ENCODE measurements at regions not wholly inside any gene's neighbourhood (a gene's known extent, or its start where the extent isn't known, plus 50 kb on each side); places are given as distances from the start of the nearest gene placed in this dataset.

GRCh38 chr10:117492504-117492903 is 50.0 kb upstream of the EMX2 start:
- no TSS peak for BruUV-seq (replicated peaks)
- ChIA-PET POLR2A (ENCODE audit: unreplicated experiment) (no interaction called here), CTCF (no interaction called here)
- H3K9me2 ChIP-seq (ENCODE audit: insufficient read depth) = no peaks in the 10 kb centered on the region
- TF ChIP-seq EZH2 (IDR thresholded peaks at IDR 0.05; ENCODE audit: low read depth) (no peak), CTCF (conservative IDR thresholded peaks at IDR 0.05) (no peak)
- H3K79me2 ChIP-seq (ENCODE audit: low read depth) = no peaks in the 10 kb centered on the region
- no peak for DNase-seq
- H3K4me1 ChIP-seq (replicated peaks; ENCODE audit: insufficient read depth) = no peaks in the 10 kb centered on the region
- intact Hi-C loops (cut with micrococcal nuclease; ENCODE audit: unreplicated experiment) = loop anchor here (10.0 kb wide), 1 partner anchor 962 kb away; no protein-coding TSS in a partner anchor
- H3K36me3 ChIP-seq (ENCODE audit: low read depth) = no peaks in the 10 kb centered on the region
- no peak overlapping the region for H3K27ac ChIP-seq
- H4K20me1 ChIP-seq (ENCODE audit: insufficient read depth) = no peaks in the 10 kb centered on the region
- no peak overlapping the region for H3K4me3 ChIP-seq
- H3K4me2 ChIP-seq = no peak overlapping the region
- no peak overlapping the region for H2AFZ ChIP-seq
- no peaks in the 10 kb centered on the region for H3F3A ChIP-seq (ENCODE audit: insufficient read depth, low read depth)
- peaks cover 3% of the 10 kb centered on the region; the same call in 1 of the 2 replicates for H3K27me3 ChIP-seq (ENCODE audit: insufficient read depth, low read depth)
- no peaks in the 10 kb centered on the region for H3K9me3 ChIP-seq (ENCODE audit: insufficient read depth, low read depth)

- no peaks in the 10 kb centered on the region for H3K27me3 ChIP-seq (ENCODE audit: insufficient read depth, low read depth)
- no peaks in the 10 kb centered on the region for H4K20me1 ChIP-seq (ENCODE audit: insufficient read depth)
- no peaks in the 10 kb centered on the region for H3K9me2 ChIP-seq (ENCODE audit: insufficient read depth)
- CTCF ChIA-PET = no interaction called here
- H3K79me2 ChIP-seq (ENCODE audit: low read depth) = no peaks in the 10 kb centered on the region
- no peaks in the 10 kb centered on the region for H3K9me3 ChIP-seq (ENCODE audit: insufficient read depth, low read depth)
- no peaks in the 10 kb centered on the region for H3K4me1 ChIP-seq (replicated peaks; ENCODE audit: insufficient read depth)
- no peak overlapping the region for H3K27ac ChIP-seq
- POLR2A ChIA-PET (ENCODE audit: unreplicated experiment) = no interaction called here
- no peaks in the 10 kb centered on the region for H3K36me3 ChIP-seq (ENCODE audit: low read depth)
- no peak overlapping the region for H3K4me2 ChIP-seq
- intact Hi-C loops (cut with micrococcal nuclease; ENCODE audit: unreplicated experiment) = no loop called here
- TF ChIP-seq CTCF (conservative IDR thresholded peaks at IDR 0.05) (no peak), EZH2 (IDR thresholded peaks at IDR 0.05; ENCODE audit: low read depth) (no peak)
- no TSS peak for BruUV-seq (replicated peaks)
- no peak overlapping the region for H2AFZ ChIP-seq
- no peak for DNase-seq
- no peaks in the 10 kb centered on the region for H3F3A ChIP-seq (ENCODE audit: insufficient read depth, low read depth)
- no peak overlapping the region for H3K4me3 ChIP-seq
These were observed 54.5 kb upstream of the EMX2 start for GRCh38 chr10:117488004-117488403.

- ChIA-PET CTCF (no interaction called here), POLR2A (ENCODE audit: unreplicated experiment) (no interaction called here)
- intact Hi-C loops (cut with micrococcal nuclease; ENCODE audit: unreplicated experiment) = no loop called here
- Histone ChIP-seq H3K4me2 (no peak overlapping the region), H3K36me3 (ENCODE audit: low read depth) (no peaks in the 10 kb centered on the region), H3K79me2 (ENCODE audit: low read depth) (no peaks in the 10 kb centered on the region), H3K9me3 (ENCODE audit: insufficient read depth, low read depth) (no peaks in the 10 kb centered on the region), H3K4me1 (replicated peaks; ENCODE audit: insufficient read depth) (no peaks in the 10 kb centered on the region), H3K27me3 (ENCODE audit: insufficient read depth, low read depth) (no peaks in the 10 kb centered on the region), H3K9me2 (ENCODE audit: insufficient read depth) (no peaks in the 10 kb centered on the region), H3K4me3 (no peak overlapping the region), H3F3A (ENCODE audit: insufficient read depth, low read depth) (no peaks in the 10 kb centered on the region), H3K27ac (no peak overlapping the region), H2AFZ (no peak overlapping the region), H4K20me1 (ENCODE audit: insufficient read depth) (no peaks in the 10 kb centered on the region)
- no peak for DNase-seq
- TF ChIP-seq CTCF (conservative IDR thresholded peaks at IDR 0.05) (no peak), EZH2 (IDR thresholded peaks at IDR 0.05; ENCODE audit: low read depth) (no peak)
- no TSS peak for BruUV-seq (replicated peaks)
These were observed 55.9 kb upstream of the EMX2 start for GRCh38 chr10:117486606-117487005.

Measured in PC-9 (cell line).